HEK293 (cell line): ENCODE measurements at regions not wholly inside any gene's neighbourhood (a gene's known extent, or its start where the extent isn't known, plus 50 kb on each side); places are given as distances from the start of the nearest gene placed in this dataset.

Experiments
- SETDB1 ChIP-seq: IDR thresholded peaks from one replicate; pipeline ENCODE4 v1.6.1; 2017; ENCODE audit warnings: mild to moderate bottlenecking, low read length, moderate library complexity, mixed read lengths; ENCODE audit not compliant: insufficient read length
- YY1 ChIP-seq: fragments of 450-650 bp; formaldehyde crosslinking; IDR thresholded peaks from 2 replicates; pipeline ENCODE4 v1.5.1; 2018; ENCODE audit warnings: missing biosample characterization, missing genetic modification characterization
- ZBTB8A ChIP-seq: fragments of 450-650 bp; formaldehyde crosslinking; IDR thresholded peaks from 2 replicates; pipeline ENCODE4 v1.5.1; 2016; ENCODE audit warnings: missing biosample characterization, missing genetic modification characterization
- ZEB2 ChIP-seq: fragments of 450-650 bp; formaldehyde crosslinking; IDR thresholded peaks from 2 replicates; pipeline ENCODE4 v1.5.1; 2016; ENCODE audit warnings: missing biosample characterization, missing genetic modification characterization
- ZNF114 ChIP-seq: fragments of 450-650 bp; formaldehyde crosslinking; IDR thresholded peaks from 2 replicates; pipeline ENCODE4 v1.5.0; 2017; ENCODE audit warnings: missing biosample characterization, missing genetic modification characterization
- ZNF747 ChIP-seq: fragments of 450-650 bp; formaldehyde crosslinking; IDR thresholded peaks from 2 replicates; pipeline ENCODE4 v1.5.1; 2016; ENCODE audit warnings: missing biosample characterization, missing genetic modification characterization
- TF ChIP-seq, protein P1 (sequence below): fragments of 450-650 bp; formaldehyde crosslinking; IDR thresholded peaks from 2 replicates; pipeline ENCODE4 v1.5.1; 2016; ENCODE audit warnings: missing biosample characterization, missing genetic modification characterization
- TF ChIP-seq, protein P2 (sequence below): fragments of 450-650 bp; formaldehyde crosslinking; IDR thresholded peaks from 2 replicates; pipeline ENCODE4 v1.5.1; 2016; ENCODE audit warnings: missing biosample characterization, missing genetic modification characterization
- TF ChIP-seq, protein P3 (sequence below): fragments of 450-650 bp; formaldehyde crosslinking; IDR thresholded peaks from 2 replicates; pipeline ENCODE4 v1.5.1; 2016; ENCODE audit warnings: missing biosample characterization, missing genetic modification characterization

DNA sequence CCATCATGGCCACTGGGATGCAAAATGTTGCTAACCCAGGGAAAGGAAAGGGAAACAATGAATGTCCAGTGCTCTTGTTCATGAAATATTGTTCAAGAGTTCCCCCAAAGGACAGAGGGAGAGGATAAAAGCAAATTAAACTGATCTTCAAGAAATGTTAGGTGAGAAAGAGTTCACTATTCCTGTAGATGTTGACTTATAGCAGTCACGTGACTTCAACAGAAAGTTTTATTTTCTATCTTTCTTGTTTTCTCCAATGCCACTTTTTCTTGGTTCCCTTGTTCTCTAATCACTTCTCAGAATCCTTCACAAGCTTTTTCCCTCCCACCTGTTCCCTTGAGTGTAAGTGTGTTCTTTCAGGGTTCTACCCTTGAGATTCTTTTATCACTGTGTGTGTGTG, 245.3 kb downstream of the C12orf42 start:
- TF ChIP-seq YY1 (tag by site-specific recombination) (no peak), ZEB2 (tag by site-specific recombination) (no peak), SETDB1 (no peak), ZBTB8A (no peak), ZNF114 (tag by site-specific recombination) (no peak), ZNF747 (tag by site-specific recombination) (no peak)
- TF ChIP-seq, protein P1, sequence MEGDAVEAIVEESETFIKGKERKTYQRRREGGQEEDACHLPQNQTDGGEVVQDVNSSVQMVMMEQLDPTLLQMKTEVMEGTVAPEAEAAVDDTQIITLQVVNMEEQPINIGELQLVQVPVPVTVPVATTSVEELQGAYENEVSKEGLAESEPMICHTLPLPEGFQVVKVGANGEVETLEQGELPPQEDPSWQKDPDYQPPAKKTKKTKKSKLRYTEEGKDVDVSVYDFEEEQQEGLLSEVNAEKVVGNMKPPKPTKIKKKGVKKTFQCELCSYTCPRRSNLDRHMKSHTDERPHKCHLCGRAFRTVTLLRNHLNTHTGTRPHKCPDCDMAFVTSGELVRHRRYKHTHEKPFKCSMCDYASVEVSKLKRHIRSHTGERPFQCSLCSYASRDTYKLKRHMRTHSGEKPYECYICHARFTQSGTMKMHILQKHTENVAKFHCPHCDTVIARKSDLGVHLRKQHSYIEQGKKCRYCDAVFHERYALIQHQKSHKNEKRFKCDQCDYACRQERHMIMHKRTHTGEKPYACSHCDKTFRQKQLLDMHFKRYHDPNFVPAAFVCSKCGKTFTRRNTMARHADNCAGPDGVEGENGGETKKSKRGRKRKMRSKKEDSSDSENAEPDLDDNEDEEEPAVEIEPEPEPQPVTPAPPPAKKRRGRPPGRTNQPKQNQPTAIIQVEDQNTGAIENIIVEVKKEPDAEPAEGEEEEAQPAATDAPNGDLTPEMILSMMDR (tag by site-specific recombination): no peak
- TF ChIP-seq, protein P2, sequence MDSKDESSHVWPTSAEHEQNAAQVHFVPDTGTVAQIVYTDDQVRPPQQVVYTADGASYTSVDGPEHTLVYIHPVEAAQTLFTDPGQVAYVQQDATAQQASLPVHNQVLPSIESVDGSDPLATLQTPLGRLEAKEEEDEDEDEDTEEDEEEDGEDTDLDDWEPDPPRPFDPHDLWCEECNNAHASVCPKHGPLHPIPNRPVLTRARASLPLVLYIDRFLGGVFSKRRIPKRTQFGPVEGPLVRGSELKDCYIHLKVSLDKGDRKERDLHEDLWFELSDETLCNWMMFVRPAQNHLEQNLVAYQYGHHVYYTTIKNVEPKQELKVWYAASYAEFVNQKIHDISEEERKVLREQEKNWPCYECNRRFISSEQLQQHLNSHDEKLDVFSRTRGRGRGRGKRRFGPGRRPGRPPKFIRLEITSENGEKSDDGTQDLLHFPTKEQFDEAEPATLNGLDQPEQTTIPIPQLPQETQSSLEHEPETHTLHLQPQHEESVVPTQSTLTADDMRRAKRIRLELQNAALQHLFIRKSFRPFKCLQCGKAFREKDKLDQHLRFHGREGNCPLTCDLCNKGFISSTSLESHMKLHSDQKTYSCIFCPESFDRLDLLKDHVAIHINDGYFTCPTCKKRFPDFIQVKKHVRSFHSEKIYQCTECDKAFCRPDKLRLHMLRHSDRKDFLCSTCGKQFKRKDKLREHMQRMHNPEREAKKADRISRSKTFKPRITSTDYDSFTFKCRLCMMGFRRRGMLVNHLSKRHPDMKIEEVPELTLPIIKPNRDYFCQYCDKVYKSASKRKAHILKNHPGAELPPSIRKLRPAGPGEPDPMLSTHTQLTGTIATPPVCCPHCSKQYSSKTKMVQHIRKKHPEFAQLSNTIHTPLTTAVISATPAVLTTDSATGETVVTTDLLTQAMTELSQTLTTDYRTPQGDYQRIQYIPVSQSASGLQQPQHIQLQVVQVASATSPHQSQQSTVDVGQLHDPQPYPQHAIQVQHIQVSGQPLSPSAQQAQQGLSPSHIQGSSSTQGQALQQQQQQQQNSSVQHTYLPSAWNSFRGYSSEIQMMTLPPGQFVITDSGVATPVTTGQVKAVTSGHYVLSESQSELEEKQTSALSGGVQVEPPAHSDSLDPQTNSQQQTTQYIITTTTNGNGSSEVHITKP (tag by site-specific recombination): no peak
- TF ChIP-seq, protein P3, sequence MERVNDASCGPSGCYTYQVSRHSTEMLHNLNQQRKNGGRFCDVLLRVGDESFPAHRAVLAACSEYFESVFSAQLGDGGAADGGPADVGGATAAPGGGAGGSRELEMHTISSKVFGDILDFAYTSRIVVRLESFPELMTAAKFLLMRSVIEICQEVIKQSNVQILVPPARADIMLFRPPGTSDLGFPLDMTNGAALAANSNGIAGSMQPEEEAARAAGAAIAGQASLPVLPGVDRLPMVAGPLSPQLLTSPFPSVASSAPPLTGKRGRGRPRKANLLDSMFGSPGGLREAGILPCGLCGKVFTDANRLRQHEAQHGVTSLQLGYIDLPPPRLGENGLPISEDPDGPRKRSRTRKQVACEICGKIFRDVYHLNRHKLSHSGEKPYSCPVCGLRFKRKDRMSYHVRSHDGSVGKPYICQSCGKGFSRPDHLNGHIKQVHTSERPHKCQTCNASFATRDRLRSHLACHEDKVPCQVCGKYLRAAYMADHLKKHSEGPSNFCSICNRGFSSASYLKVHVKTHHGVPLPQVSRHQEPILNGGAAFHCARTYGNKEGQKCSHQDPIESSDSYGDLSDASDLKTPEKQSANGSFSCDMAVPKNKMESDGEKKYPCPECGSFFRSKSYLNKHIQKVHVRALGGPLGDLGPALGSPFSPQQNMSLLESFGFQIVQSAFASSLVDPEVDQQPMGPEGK (tag by site-specific recombination): no peak
